Glutamatergic neuron (in vitro differentiated cells): ENCODE measurements at regions not wholly inside any gene's neighbourhood (a gene's known extent, or its start where the extent isn't known, plus 50 kb on each side); places are given as distances from the start of the nearest gene placed in this dataset.

Experiments used
- DNase-seq: peaks from one replicate; pipeline ENCODE4 v3.0.0; 2022
- H3K27ac Mint-ChIP-seq: one replicate; pipeline ENCODE4 v1.8.0; 2020; ENCODE audit warnings: mild to moderate bottlenecking, mixed read lengths, inconsistent platforms; ENCODE audit not compliant: unreplicated experiment
- H3K27me3 Mint-ChIP-seq: one replicate; pipeline ENCODE4 v1.8.0; 2020; ENCODE audit warnings: mild to moderate bottlenecking, moderate library complexity, mixed read lengths, inconsistent platforms; ENCODE audit not compliant: unreplicated experiment
- H3K36me3 Mint-ChIP-seq: one replicate; pipeline ENCODE4 v1.8.0; 2020; ENCODE audit warnings: mild to moderate bottlenecking, mixed read lengths, inconsistent platforms; ENCODE audit not compliant: unreplicated experiment
- H3K4me1 Mint-ChIP-seq: one replicate; pipeline ENCODE4 v1.8.0; 2020; ENCODE audit warnings: mild to moderate bottlenecking, low read depth, mixed read lengths, inconsistent platforms; ENCODE audit not compliant: unreplicated experiment
- H3K4me3 Mint-ChIP-seq: one replicate; pipeline ENCODE4 v1.8.0; 2020; ENCODE audit warnings: mild to moderate bottlenecking, mixed read lengths, inconsistent platforms; ENCODE audit not compliant: unreplicated experiment
- H3K9me3 Mint-ChIP-seq: one replicate; pipeline ENCODE4 v1.8.0; 2020; ENCODE audit warnings: mild to moderate bottlenecking, moderate library complexity, mixed read lengths, inconsistent platforms; ENCODE audit not compliant: unreplicated experiment
- CTCF ChIP-seq: fragments of 200-600 bp; sonication (generic); IDR thresholded peaks from one replicate; pipeline ENCODE4 v1.5.0; 2021; ENCODE audit not compliant: partially characterized antibody, unreplicated experiment

- DNase-seq: no peak
- Mint-ChIP-seq H3K9me3 (no peaks in the 10 kb centered on the region), H3K4me1 (no peaks in the 10 kb centered on the region), H3K27me3 (no peaks in the 10 kb centered on the region), H3K27ac (no peak overlapping the region), H3K36me3 (no peaks in the 10 kb centered on the region), H3K4me3 (no peak overlapping the region)
- no peak for TF ChIP-seq CTCF
These were observed 169.1 kb downstream of the PTEN start for GRCh38 chr10:88032566-88032965.

- Mint-ChIP-seq H3K36me3 (no peaks in the 10 kb centered on the region), H3K27ac (no peak overlapping the region), H3K9me3 (no peaks in the 10 kb centered on the region), H3K4me3 (no peak overlapping the region), H3K4me1 (no peaks in the 10 kb centered on the region), H3K27me3 (no peaks in the 10 kb centered on the region)
- DNase-seq: no peak
- TF ChIP-seq CTCF: no peak
These were observed 170.0 kb downstream of the PTEN start for GRCh38 chr10:88033385-88033784.

- no peak overlapping the region for H3K27ac Mint-ChIP-seq
- no peak for DNase-seq
- H3K27me3 Mint-ChIP-seq: no peaks in the 10 kb centered on the region
- TF ChIP-seq CTCF: no peak
- no peak overlapping the region for H3K4me3 Mint-ChIP-seq
- no peaks in the 10 kb centered on the region for H3K9me3 Mint-ChIP-seq
- H3K36me3 Mint-ChIP-seq: no peaks in the 10 kb centered on the region
- H3K4me1 Mint-ChIP-seq: no peaks in the 10 kb centered on the region
These were observed 170.4 kb downstream of the PTEN start for GRCh38 chr10:88033793-88034192.

GRCh38 chr10:88036126-88036525, 172.7 kb downstream of the PTEN start:
- Mint-ChIP-seq H3K36me3 (no peaks in the 10 kb centered on the region), H3K4me1 (no peaks in the 10 kb centered on the region), H3K9me3 (no peaks in the 10 kb centered on the region), H3K27me3 (no peaks in the 10 kb centered on the region), H3K4me3 (no peak overlapping the region), H3K27ac (no peak overlapping the region)
- no peak for TF ChIP-seq CTCF
- DNase-seq: no peak

- no peak overlapping the region for H3K27ac Mint-ChIP-seq
- TF ChIP-seq CTCF: no peak
- H3K9me3 Mint-ChIP-seq: no peaks in the 10 kb centered on the region
- DNase-seq: no peak
- H3K36me3 Mint-ChIP-seq: no peaks in the 10 kb centered on the region
- peaks cover 3% of the 10 kb centered on the region for H3K27me3 Mint-ChIP-seq
- no peak overlapping the region for H3K4me3 Mint-ChIP-seq
- H3K4me1 Mint-ChIP-seq: no peaks in the 10 kb centered on the region
These were observed 174.2 kb downstream of the PTEN start for GRCh38 chr10:88037623-88038022.
